ENCODE measurements at regions not wholly inside any gene's neighbourhood (a gene's known extent, or its start where the extent isn't known, plus 50 kb on each side); places are given as distances from the start of the nearest gene placed in this dataset.

- no peak for TF ChIP-seq CTCF (IDR thresholded peaks at IDR 0.05)
- TF ChIP-seq POLR2AphosphoS5 (IDR thresholded peaks at IDR 0.05), result no peak
- no peak for TF ChIP-seq POLR2A (IDR thresholded peaks at IDR 0.05)
- no peak for TF ChIP-seq EP300 (IDR thresholded peaks at IDR 0.05)
These were observed 673.2 kb upstream of the FRG1 start for GRCh38 chr4:189267312-189267965.

All from gastroesophageal sphincter (tissue), 3 donors.